ENCODE measurements at regions not wholly inside any gene's neighbourhood (a gene's known extent, or its start where the extent isn't known, plus 50 kb on each side); places are given as distances from the start of the nearest gene placed in this dataset.
"Not testable (repeated sequence)": the region's sequence is repeated elsewhere in the genome, so short reads cannot be mapped to it uniquely, and the experiment has no call there.

DNA sequence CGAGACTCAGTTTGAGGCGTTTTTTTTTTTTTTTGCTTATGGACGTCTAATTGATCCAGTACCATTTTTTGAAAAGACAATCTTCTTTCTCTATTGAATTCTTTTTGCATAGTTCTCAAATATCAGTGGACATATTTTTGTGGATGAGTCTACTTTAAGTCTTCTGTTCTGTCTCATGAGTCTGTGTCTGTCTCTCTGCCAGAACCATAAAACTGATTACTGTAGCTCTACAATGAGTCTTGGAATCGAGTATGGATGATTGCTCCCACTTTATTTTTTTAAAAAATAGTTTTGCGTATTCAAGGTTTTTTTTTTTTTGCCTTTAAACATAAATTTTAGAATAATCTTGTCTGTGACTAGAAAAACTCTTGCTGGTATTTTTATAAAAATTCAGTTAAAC lies 323.5 kb downstream of the ZNF326 start:
- TF ChIP-seq TAF1 (IDR thresholded peaks at IDR 0.05; ENCODE audit: borderline replicate concordance, low read depth, low read length): no peak
- no peak for TF ChIP-seq POLR2A (IDR thresholded peaks at IDR 0.05; ENCODE audit: low read depth, low read length)
- no peak for FAIRE-seq
- DNase-seq (ENCODE audit: insufficient read length): no peak

DNA sequence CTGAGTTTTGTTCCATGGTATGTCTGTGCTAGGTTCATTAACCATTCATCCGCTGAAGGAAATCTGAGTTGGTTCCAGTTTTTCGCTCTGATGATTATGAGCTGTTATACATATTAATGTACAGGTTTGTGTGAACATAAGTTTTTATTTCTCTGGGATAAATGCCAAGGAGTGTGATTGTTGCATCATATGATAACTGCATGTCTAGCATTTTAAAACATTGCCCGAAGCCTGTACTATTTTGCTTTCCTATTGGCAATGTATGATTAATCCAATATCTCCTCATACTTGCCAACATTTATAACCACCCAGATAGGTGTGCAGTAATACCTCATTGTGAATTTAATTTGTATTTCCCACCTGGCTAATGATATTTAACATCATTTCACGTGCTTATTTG lies 322.7 kb downstream of the ZNF326 start:
- FAIRE-seq (no peak), DNase-seq (ENCODE audit: insufficient read length) (no peak)
- TF ChIP-seq POLR2AphosphoS5 (IDR thresholded peaks at IDR 0.05; ENCODE audit: low read depth, low read length) (no peak), TAF1 (IDR thresholded peaks at IDR 0.05; ENCODE audit: borderline replicate concordance, low read depth, low read length) (no peak), POLR2A (IDR thresholded peaks at IDR 0.05; ENCODE audit: low read depth, low read length) (no peak)

DNA sequence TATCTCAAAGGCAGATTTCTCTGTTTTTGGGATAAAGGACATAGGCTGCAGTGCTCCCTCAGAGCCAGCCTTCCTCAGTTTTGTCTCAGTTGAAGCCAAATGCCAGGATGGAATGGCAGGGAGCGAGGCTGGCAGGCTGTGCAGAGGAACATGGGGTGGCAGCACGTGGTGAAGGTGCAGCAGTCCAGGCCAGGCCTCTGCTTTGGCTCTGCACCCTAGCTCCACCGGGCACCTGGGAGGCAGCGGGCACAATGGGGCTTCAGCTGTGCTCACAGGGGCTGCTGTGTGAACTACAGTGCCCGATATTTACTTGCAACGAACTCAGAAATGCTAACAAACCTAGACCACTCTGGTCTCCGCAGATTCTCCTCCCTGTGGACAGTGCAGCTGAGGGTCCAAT lies 319.6 kb downstream of the ZNF326 start:
- DNase-seq (ENCODE audit: insufficient read length) (no peak), FAIRE-seq (no peak)
- TF ChIP-seq POLR2A (IDR thresholded peaks at IDR 0.05; ENCODE audit: low read depth, low read length) (no peak), POLR2AphosphoS5 (IDR thresholded peaks at IDR 0.05; ENCODE audit: low read depth, low read length) (no peak), TAF1 (IDR thresholded peaks at IDR 0.05; ENCODE audit: borderline replicate concordance, low read depth, low read length) (no peak)

DNA sequence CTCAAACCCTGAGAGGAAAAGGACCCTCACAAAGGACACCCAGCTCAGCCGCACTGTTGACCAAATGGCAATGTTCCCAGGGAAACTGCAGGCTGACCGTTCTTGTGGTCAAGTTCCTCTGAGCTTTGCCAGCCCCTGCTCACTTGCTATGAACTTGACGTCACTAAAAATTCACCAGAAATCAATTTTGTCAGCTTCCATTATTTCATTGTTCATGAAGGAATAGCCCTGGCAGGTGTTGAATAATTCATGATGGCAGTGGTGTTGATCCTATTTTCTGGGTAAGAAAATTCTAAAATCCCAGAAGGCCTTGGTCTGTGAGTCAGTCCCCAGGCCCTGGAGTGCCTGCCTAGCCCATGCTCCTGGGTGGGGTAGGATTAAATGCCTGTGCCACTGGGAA lies 318.9 kb downstream of the ZNF326 start:
- no peak for DNase-seq (ENCODE audit: insufficient read length)
- no peak for FAIRE-seq
- no peak for TF ChIP-seq POLR2AphosphoS5 (IDR thresholded peaks at IDR 0.05; ENCODE audit: low read depth, low read length)
- TF ChIP-seq POLR2A (IDR thresholded peaks at IDR 0.05; ENCODE audit: low read depth, low read length): no peak
- no peak for TF ChIP-seq TAF1 (IDR thresholded peaks at IDR 0.05; ENCODE audit: borderline replicate concordance, low read depth, low read length)

DNA sequence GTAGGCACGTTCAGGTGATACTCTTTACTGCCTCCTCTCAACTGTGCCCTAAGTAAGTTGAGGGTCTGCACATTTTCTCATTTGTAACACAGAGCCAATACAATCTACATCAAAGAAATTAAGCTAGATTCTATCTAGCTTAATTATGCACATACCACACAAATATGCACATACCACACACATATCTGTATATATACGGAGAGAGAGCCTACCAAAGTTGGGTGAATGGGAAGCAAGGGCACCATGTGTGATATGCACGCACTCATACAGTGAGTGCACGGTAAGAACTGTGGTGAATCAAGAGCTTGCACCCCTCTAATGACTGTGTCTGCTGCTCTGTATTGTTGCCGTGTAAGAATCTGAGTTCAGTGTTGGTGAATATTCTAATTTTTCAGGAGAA lies 314.9 kb downstream of the ZNF326 start:
- no peak for DNase-seq (ENCODE audit: insufficient read length)
- no peak for FAIRE-seq
- TF ChIP-seq POLR2AphosphoS5 (IDR thresholded peaks at IDR 0.05; ENCODE audit: low read depth, low read length) (no peak), POLR2A (IDR thresholded peaks at IDR 0.05; ENCODE audit: low read depth, low read length) (no peak), TAF1 (IDR thresholded peaks at IDR 0.05; ENCODE audit: borderline replicate concordance, low read depth, low read length) (no peak)

DNA sequence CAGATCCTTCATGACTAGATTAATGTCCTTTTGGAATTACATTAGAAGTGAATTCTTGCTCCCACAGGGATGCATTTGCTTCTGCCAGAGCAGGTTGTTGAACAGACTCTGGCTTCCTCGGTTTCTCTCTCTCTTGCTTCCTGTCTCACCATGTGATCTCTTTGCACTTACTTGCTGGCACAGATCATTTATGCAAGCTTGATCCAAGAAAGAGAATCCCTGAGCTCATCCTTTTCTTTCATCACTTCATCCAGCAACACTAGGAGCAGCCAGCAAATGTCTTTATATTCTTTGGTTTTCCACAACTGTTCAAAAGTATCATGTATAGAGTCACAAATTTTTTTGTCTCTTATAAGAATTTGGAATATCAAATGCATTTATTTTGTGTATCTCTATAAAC lies 313.5 kb downstream of the ZNF326 start:
- TF ChIP-seq POLR2AphosphoS5 (IDR thresholded peaks at IDR 0.05; ENCODE audit: low read depth, low read length) (no peak), TAF1 (IDR thresholded peaks at IDR 0.05; ENCODE audit: borderline replicate concordance, low read depth, low read length) (no peak), POLR2A (IDR thresholded peaks at IDR 0.05; ENCODE audit: low read depth, low read length) (no peak)
- DNase-seq (ENCODE audit: insufficient read length) (no peak), FAIRE-seq (no peak)

DNA sequence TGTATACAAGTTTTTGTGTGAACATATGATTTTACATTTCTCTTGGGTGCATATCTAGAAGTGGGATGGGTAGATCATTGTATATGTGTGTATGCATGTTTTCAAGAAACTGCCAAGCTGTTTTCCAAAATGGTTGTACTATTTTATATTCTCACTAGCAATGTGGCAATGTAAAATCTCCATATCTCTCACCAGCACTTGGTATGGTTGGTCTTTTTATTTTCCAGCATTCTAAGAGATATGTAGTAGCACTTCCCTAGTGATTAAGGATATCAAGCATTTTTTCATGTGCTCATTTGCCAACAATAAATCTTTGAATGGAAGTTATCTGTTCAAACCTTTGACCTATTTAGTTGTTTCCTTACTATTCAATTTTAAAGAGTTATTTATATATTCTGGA lies 310.7 kb downstream of the ZNF326 start:
- no peak for DNase-seq (ENCODE audit: insufficient read length)
- no peak for FAIRE-seq
- TF ChIP-seq POLR2AphosphoS5 (IDR thresholded peaks at IDR 0.05; ENCODE audit: low read depth, low read length): no peak
- no peak for TF ChIP-seq TAF1 (IDR thresholded peaks at IDR 0.05; ENCODE audit: borderline replicate concordance, low read depth, low read length)
- no peak for TF ChIP-seq POLR2A (IDR thresholded peaks at IDR 0.05; ENCODE audit: low read depth, low read length)

DNA sequence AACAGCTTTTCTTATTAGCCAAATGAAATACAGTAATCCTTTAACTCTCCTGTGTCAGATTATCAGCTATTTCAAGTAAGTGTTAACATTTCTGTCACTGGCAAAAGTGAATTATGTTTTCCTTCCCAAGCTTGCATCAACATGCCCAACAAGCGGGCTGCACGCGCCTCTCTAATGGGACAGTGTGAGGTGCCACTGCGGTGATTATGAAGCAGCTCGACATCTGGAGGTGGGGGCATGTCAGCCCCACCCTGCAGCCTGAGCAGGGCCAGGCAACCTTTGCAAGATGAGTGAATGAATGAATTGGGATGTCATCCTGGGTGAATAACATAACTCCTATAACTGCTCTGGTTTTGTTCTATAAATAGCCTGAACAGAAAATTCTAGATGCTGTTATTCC lies 301.4 kb downstream of the ZNF326 start:
- TF ChIP-seq POLR2AphosphoS5 (IDR thresholded peaks at IDR 0.05; ENCODE audit: low read depth, low read length): no peak
- no peak for TF ChIP-seq POLR2A (IDR thresholded peaks at IDR 0.05; ENCODE audit: low read depth, low read length)
- no peak for TF ChIP-seq TAF1 (IDR thresholded peaks at IDR 0.05; ENCODE audit: borderline replicate concordance, low read depth, low read length)
- DNase-seq (ENCODE audit: insufficient read length): no peak
- no peak for FAIRE-seq

DNA sequence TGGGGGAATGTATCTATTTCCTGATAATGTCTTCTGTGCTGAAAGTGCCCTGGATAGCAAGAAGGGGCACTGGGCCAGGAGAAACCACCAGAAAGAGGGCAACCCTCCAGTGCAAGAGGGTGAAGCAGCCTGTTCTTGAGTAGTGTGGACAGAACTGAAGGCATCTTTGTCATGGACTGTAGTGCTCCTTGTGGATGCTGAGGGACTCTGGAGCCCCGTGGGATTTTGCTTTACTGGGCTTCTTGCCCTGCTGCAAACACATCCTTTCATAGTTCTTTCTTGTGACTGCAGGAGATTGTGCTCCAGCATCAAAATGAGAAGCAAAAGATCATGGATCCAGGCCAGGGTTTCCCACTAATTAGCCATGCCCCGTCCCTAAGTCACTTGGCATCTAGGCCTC lies 300.6 kb downstream of the ZNF326 start:
- no peak for DNase-seq (ENCODE audit: insufficient read length)
- FAIRE-seq: no peak
- no peak for TF ChIP-seq POLR2A (IDR thresholded peaks at IDR 0.05; ENCODE audit: low read depth, low read length)
- no peak for TF ChIP-seq POLR2AphosphoS5 (IDR thresholded peaks at IDR 0.05; ENCODE audit: low read depth, low read length)
- no peak for TF ChIP-seq TAF1 (IDR thresholded peaks at IDR 0.05; ENCODE audit: borderline replicate concordance, low read depth, low read length)

DNA sequence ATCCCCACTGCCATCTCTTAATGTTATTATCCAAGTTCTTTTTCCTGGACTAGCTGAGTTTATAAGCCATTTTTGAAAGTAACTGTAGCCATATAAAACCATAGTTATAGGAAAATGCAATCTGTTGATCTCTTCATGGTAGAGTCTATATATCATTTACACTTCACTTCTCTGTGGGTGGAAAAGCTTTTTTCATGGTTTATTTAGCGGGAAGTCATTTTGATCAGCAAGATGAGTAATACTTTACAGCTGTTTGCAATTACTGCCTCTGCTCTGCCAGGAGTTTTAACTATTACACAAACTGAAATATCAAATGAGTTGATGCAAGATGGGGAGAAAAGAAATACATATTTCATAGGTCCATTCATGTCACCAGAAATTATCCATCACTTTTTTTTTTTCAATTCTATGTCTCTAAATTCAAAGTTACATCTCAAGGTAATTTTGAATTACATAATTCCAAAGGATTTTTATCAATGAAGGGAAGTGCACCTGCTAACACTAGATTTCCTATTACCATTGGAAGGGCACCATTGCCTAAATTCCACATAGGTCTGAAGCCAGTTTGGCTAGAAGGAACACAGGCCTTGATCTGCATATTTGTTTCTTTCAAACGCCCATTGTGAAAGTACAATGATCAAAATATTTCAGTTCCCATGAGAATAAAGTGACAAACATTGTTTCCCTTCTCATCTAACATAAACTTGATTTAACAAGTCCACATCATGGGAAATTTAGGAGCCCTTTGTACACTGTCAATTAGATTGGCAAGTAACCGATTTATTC lies 296.7 kb downstream of the ZNF326 start:
- no peak for FAIRE-seq
- TF ChIP-seq TAF1 (IDR thresholded peaks at IDR 0.05; ENCODE audit: borderline replicate concordance, low read depth, low read length) (no peak), POLR2AphosphoS5 (IDR thresholded peaks at IDR 0.05; ENCODE audit: low read depth, low read length) (no peak), POLR2A (IDR thresholded peaks at IDR 0.05; ENCODE audit: low read depth, low read length) (no peak)
- DNase-seq (ENCODE audit: insufficient read length): no peak

DNA sequence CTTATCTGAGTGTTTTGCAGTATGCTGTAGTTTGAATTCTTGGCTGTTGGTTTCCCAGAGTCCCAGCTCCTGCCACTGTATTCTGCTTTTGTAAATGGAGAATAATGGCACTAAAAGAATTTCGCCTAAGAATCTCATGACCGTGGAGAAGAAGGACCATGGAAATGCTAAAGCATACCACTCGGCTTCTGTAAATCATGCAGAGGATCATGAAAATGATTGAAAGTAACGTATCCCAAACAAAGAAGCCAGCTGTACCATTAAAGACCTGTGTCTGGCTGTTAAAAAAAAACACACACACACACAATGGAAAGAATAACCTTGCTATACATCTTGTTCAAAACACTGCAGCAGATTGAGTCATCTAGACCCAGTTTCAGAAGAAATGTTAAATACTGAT lies 287.9 kb downstream of the ZNF326 start:
- FAIRE-seq (no peak), DNase-seq (ENCODE audit: insufficient read length) (no peak)
- TF ChIP-seq POLR2A (IDR thresholded peaks at IDR 0.05; ENCODE audit: low read depth, low read length) (no peak), POLR2AphosphoS5 (IDR thresholded peaks at IDR 0.05; ENCODE audit: low read depth, low read length) (no peak), TAF1 (IDR thresholded peaks at IDR 0.05; ENCODE audit: borderline replicate concordance, low read depth, low read length) (no peak)

DNA sequence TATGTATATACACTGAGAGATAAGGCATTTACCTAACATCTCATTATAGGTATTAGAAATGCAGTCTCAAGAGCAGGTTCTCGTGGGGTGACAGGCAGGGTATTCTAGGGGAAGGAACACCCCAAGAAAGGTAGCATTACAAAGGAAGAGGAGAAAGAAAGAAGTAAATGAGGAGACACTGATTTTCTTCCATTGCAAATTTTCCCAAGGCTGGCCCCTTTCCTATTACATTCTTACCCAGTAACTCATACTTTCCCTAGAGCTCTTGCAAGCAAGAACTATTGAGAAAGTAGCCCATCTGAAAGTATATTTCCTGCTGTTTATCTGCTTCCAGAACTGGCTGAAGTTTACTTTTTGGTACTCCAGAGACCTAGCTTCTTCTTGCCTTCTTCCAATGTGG lies 287.0 kb downstream of the ZNF326 start:
- FAIRE-seq; DNase-seq (ENCODE audit: insufficient read length): not testable (repeated sequence)

DNA sequence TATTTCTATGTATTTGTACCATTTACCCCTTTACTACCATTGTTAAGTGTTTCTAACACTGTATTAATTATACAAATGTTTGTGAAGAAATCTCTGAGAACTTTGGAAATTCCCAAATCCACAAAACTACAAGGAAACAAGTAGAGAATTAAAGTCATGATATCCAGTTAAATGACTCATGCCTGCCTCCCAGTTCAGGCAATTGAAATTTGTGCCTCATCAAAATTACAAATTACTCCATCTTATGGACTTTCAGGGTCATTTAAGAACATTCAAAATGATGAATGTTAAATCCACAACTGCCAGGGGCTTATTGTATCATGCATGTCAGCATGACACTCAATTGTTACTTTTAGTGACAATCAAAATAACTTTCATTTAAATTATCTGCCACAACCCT lies 282.4 kb downstream of the ZNF326 start:
- FAIRE-seq: no peak
- no peak for TF ChIP-seq POLR2A (IDR thresholded peaks at IDR 0.05; ENCODE audit: low read depth, low read length)
- TF ChIP-seq TAF1 (IDR thresholded peaks at IDR 0.05; ENCODE audit: borderline replicate concordance, low read depth, low read length): no peak
- no peak for TF ChIP-seq POLR2AphosphoS5 (IDR thresholded peaks at IDR 0.05; ENCODE audit: low read depth, low read length)
- DNase-seq (ENCODE audit: insufficient read length): no peak

Data from GM12892 (cell line).